Endothelial cell of umbilical vein (primary cell): ENCODE measurements at regions not wholly inside any gene's neighbourhood (a gene's known extent, or its start where the extent isn't known, plus 50 kb on each side); places are given as distances from the start of the nearest gene placed in this dataset.

Experiments
- BruUV-seq: library from RNA; stranded (reverse); fragments of 400-500 nt; replicated peaks from 2 replicates; lab custom pipeline; 2021; lab: Mats Ljungman, UMichigan
- CTCF ChIA-PET: fragments of 300-600, 350-600 bp; sonication (Branson Sonifier 250); formaldehyde crosslinking; loops from one replicate; lab custom pipeline; 2021; ENCODE audit warnings: antibody characterized with exemption, inconsistent platforms; lab: Charles Lee
- POLR2A ChIA-PET: fragments of 300-600, 350-600 bp; sonication (Branson Sonifier 250); formaldehyde crosslinking; loops from one replicate; lab custom pipeline; 2021; ENCODE audit warnings: antibody characterized with exemption, inconsistent platforms; lab: Charles Lee
- DNase-seq: peaks from one replicate; pipeline ENCODE4 v3.0.0-alpha.2; 2011; ENCODE audit warnings: low read depth, low spot score
- FAIRE-seq: peaks from 2 replicates; lab custom pipeline; 2011; peaks lifted over from hg19 to GRCh38; lab: Jason Lieb, UNC
- H2AFZ ChIP-seq: 2 replicates; pipeline ENCODE4 v1.6.0; 2012; ENCODE audit warnings: low read depth, low read length, control low read depth, inconsistent platforms
- H3K27ac ChIP-seq: 2 replicates; pipeline ENCODE4 v1.5.1; 2011; ENCODE audit warnings: low read depth, mild to moderate bottlenecking, control low read depth, low read length, moderate library complexity; ENCODE audit not compliant: insufficient read depth
- H3K27me3 ChIP-seq, 2 experiments: 2 replicates each; pipeline versions ENCODE4 v1.6.0 to v1.6.1; 2011; ENCODE audit warnings: low read length in 2 of 2, mixed read lengths in 1 of 2; ENCODE audit not compliant: control insufficient read depth in 2 of 2, insufficient read depth in 2 of 2
- H3K36me3 ChIP-seq, 2 experiments: 2 replicates in 1 of 2; 3 replicates in 1 of 2; pipeline ENCODE4 v1.5.1; 2011; ENCODE audit warnings: low read length in 2 of 2, mild to moderate bottlenecking in 1 of 2, moderate library complexity in 1 of 2; ENCODE audit not compliant: control insufficient read depth in 2 of 2, insufficient read depth in 2 of 2; ENCODE audit errors: extremely low read depth in 1 of 2
- H3K4me1 ChIP-seq: 3 replicates; pipeline ENCODE4 v1.5.1; 2011; ENCODE audit warnings: mild to moderate bottlenecking, low read length; ENCODE audit not compliant: control insufficient read depth, insufficient read depth; ENCODE audit errors: extremely low read depth
- H3K4me2 ChIP-seq: 2 replicates; pipeline ENCODE4 v1.6.1; 2011; ENCODE audit warnings: low read length, control low read depth, mixed read lengths; ENCODE audit not compliant: insufficient read depth
- H3K4me3 ChIP-seq, 3 experiments: fragments of 200-600 bp in 1 of 3; sonication (generic), shearing (Covaris generic) in 1 of 3; replicated peaks in 1 of 3; 2 replicates each; pipeline ENCODE4 v1.5.1; 2011 to 2016; ENCODE audit warnings: control low read depth in 3 of 3, low read length in 3 of 3, mild to moderate bottlenecking in 2 of 3, inconsistent platforms in 1 of 3, low read depth in 1 of 3, moderate library complexity in 1 of 3; ENCODE audit not compliant: insufficient read depth in 1 of 3
- H3K79me2 ChIP-seq: 2 replicates; pipeline ENCODE4 v1.6.0; 2012; ENCODE audit warnings: low read length, inconsistent platforms; ENCODE audit not compliant: control insufficient read depth, insufficient read depth
- H3K9ac ChIP-seq: replicated peaks from 2 replicates; pipeline ENCODE3; 2011; ENCODE audit warnings: low read length, control low read depth; ENCODE audit not compliant: insufficient read depth; ENCODE audit errors: extremely low read depth
- H3K9me1 ChIP-seq: replicated peaks from 3 replicates; pipeline ENCODE4 v1.6.0; 2011; ENCODE audit warnings: mild to moderate bottlenecking, low read length; ENCODE audit not compliant: control insufficient read depth, insufficient read depth; ENCODE audit errors: extremely low read depth
- H3K9me3 ChIP-seq: replicated peaks from 2 replicates; pipeline ENCODE4 v1.5.1; 2012; ENCODE audit warnings: low read length, inconsistent platforms; ENCODE audit not compliant: control insufficient read depth, insufficient read depth
- H4K20me1 ChIP-seq: replicated peaks from 2 replicates; pipeline ENCODE3; 2011; ENCODE audit warnings: mild to moderate bottlenecking, low read length; ENCODE audit not compliant: control insufficient read depth, insufficient read depth; ENCODE audit errors: extremely low read depth
- CTCF ChIP-seq, 2 donors: IDR thresholded peaks; 1 replicate in 1 of 2; 2 replicates in 1 of 2; pipeline ENCODE4 v1.5.1; 2011; ENCODE audit warnings: low read length in 2 of 2, mild to moderate bottlenecking in 2 of 2, moderate library complexity in 2 of 2, control low read depth in 1 of 2, inconsistent platforms in 1 of 2, low read depth in 1 of 2; ENCODE audit not compliant: insufficient read depth in 1 of 2; ENCODE audit errors: extremely low read depth in 1 of 2
- EZH2 ChIP-seq: IDR thresholded peaks from 2 replicates; pipeline ENCODE4 v1.6.1; 2012; ENCODE audit warnings: borderline replicate concordance, low read depth, mild to moderate bottlenecking, moderate library complexity, low read length, inconsistent platforms; ENCODE audit not compliant: severe bottlenecking
- FOS ChIP-seq: IDR thresholded peaks from 2 replicates; pipeline ENCODE4 v1.6.1; 2011; ENCODE audit warnings: mild to moderate bottlenecking, low read length, moderate library complexity, borderline replicate concordance; ENCODE audit not compliant: insufficient read depth
- GATA2 ChIP-seq: IDR thresholded peaks from 2 replicates; pipeline ENCODE4 v1.7.0; 2011; ENCODE audit warnings: low read depth, mild to moderate bottlenecking, moderate library complexity, mixed read lengths, low read length; ENCODE audit not compliant: insufficient read length, insufficient read depth
- JUN ChIP-seq: IDR thresholded peaks from 2 replicates; pipeline ENCODE4 v1.6.1; 2011; ENCODE audit warnings: borderline replicate concordance, low read depth; ENCODE audit not compliant: insufficient read length, insufficient read depth
- POLR2A ChIP-seq: IDR thresholded peaks from 2 replicates; pipeline ENCODE4 v1.6.1; 2012; ENCODE audit warnings: low read depth, mild to moderate bottlenecking, control low read depth, low read length
- POLR2AphosphoS5 ChIP-seq: IDR thresholded peaks from 2 replicates; pipeline ENCODE4 v1.6.1; 2012; ENCODE audit warnings: low read depth, mild to moderate bottlenecking, control low read depth, low read length, moderate library complexity; ENCODE audit not compliant: insufficient read depth
- dilution Hi-C: fragments of 300-500 bp; cut with MboI; formaldehyde crosslinking; loops from one replicate; pipeline ENCODE4 v1.15.0; 2019; ENCODE audit warnings: low sequenced_read_pairs; ENCODE audit not compliant: extremely low pct_ligation_motif_present
- intact Hi-C: fragments of 100-400 bp; cut with micrococcal nuclease; formaldehyde crosslinking; loops from one replicate; pipeline ENCODE4 v1.10.0; 2022
- TF ChIP-seq, protein P1 (sequence below): IDR thresholded peaks from 2 replicates; pipeline ENCODE4 v1.6.1; 2011; ENCODE audit not compliant: insufficient read depth, insufficient read length

GRCh38 chr10:120260456-120260855 lies 196.6 kb upstream of the PLPP4 start:
- H3K79me2 ChIP-seq, result no peaks in the 10 kb centered on the region
- no peaks in the 10 kb centered on the region for H3K9me1 ChIP-seq
- no peaks in the 10 kb centered on the region for H3K4me1 ChIP-seq
- no peaks in the 10 kb centered on the region for H3K9me3 ChIP-seq
- H3K4me2 ChIP-seq, result no peak overlapping the region
- CTCF ChIA-PET, result no interaction called here
- H3K27me3 ChIP-seq, result no peaks in the 10 kb centered on the region
- H3K27ac ChIP-seq, result no peak overlapping the region
- no TSS peak for BruUV-seq
- no peak for FAIRE-seq
- intact Hi-C loops (no loop called here), dilution Hi-C loops (no loop called here)
- no peak for TF ChIP-seq FOS
- TF ChIP-seq POLR2AphosphoS5, result no peak
- no peak overlapping the region for H2AFZ ChIP-seq
- DNase-seq, result no peak
- no peak overlapping the region for H3K4me3 ChIP-seq
- H3K9ac ChIP-seq, result no peak overlapping the region
- POLR2A ChIA-PET, result no interaction called here
- H4K20me1 ChIP-seq, result no peaks in the 10 kb centered on the region
- no peaks in the 10 kb centered on the region for H3K36me3 ChIP-seq

DNA sequence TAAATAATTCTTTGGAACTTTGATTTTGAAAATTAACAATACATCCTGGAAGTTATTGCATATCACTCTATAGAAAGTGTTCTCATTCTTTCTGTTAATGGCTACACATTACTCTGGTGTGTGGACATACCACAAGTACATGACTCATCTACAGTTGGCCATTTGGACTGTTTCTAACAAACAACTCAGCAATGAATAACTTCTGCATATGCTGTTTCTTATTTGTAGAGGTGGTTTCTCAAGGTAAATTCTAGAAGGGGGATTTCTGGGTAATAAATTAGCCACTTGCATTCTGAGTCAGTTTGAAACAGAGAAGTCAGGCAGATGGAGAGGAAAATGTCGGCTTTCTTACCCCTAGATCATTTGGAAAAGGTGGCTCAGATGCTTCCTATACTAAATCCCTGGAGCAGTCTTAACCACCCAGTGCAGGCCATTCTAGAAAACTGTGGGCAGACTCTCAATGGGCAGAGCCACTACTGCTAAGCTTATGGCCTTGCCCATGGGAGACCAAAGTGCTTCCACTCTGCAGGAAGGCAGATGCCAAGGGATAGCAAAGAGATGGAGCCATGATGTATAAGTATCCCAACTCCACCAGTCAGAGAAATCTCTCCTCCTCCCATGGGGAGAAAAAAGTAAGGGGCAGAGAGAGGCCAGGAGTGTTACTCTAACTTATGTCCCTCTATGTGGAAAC lies 194.0 kb upstream of the PLPP4 start:
- DNase-seq, result no peak
- Histone ChIP-seq H3K36me3 (no peaks in the 10 kb centered on the region), H3K79me2 (no peaks in the 10 kb centered on the region), H3K4me2 (no peak overlapping the region), H3K27ac (no peak overlapping the region), H3K4me1 (no peaks in the 10 kb centered on the region), H3K4me3 (no peak overlapping the region), H3K9ac (no peak overlapping the region), H4K20me1 (no peaks in the 10 kb centered on the region), H2AFZ (no peak overlapping the region), H3K27me3 (no peaks in the 10 kb centered on the region), H3K9me3 (no peaks in the 10 kb centered on the region), H3K9me1 (no peaks in the 10 kb centered on the region)
- FAIRE-seq, result no peak
- dilution Hi-C loops, result no loop called here
- no TSS peak for BruUV-seq
- no peak for TF ChIP-seq POLR2A
- no peak for TF ChIP-seq CTCF (IDR thresholded peaks at IDR 0.05; ENCODE audit: extremely low read depth in 1 of 2, insufficient read depth in 1 of 2, low read depth in 1 of 2, low read length in 2 of 2)
- no peak for TF ChIP-seq JUN
- no peak for TF ChIP-seq EZH2
- no peak for TF ChIP-seq FOS
- no peak for TF ChIP-seq GATA2
- TF ChIP-seq, protein P1, sequence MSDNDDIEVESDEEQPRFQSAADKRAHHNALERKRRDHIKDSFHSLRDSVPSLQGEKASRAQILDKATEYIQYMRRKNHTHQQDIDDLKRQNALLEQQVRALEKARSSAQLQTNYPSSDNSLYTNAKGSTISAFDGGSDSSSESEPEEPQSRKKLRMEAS, result no peak
- POLR2A ChIA-PET, result no interaction called here
- CTCF ChIA-PET, result no interaction called here
- intact Hi-C loops, result no loop called here
